ENCODE measurements at regions not wholly inside any gene's neighbourhood (a gene's known extent, or its start where the extent isn't known, plus 50 kb on each side); places are given as distances from the start of the nearest gene placed in this dataset.
"Not testable (repeated sequence)": the region's sequence is repeated elsewhere in the genome, so short reads cannot be mapped to it uniquely, and the experiment has no call there.

- not testable (repeated sequence) for TF ChIP-seq CTCF (IDR thresholded peaks at IDR 0.05; ENCODE audit: control extremely low read depth in 1 of 3, insufficient read depth in 1 of 3, low read depth in 1 of 3, low read length in 3 of 3); POLR2A (IDR thresholded peaks at IDR 0.05; ENCODE audit: control extremely low read depth in 1 of 2, low read depth in 2 of 2, low read length in 2 of 2); CHD2 (IDR thresholded peaks at IDR 0.05; ENCODE audit: low read length); ATF2 (IDR thresholded peaks at IDR 0.05; ENCODE audit: low read length); EP300 (IDR thresholded peaks at IDR 0.05; ENCODE audit: borderline replicate concordance in 1 of 2, low read depth in 2 of 2, low read length in 2 of 2); HDAC2 (IDR thresholded peaks at IDR 0.05; ENCODE audit: borderline replicate concordance in 1 of 2, low read depth in 2 of 2, low read length in 2 of 2); EZH2 (IDR thresholded peaks at IDR 0.05; ENCODE audit: low read depth, low read length, severe bottlenecking)
Observed at GRCh38 chr10:38401565-38401964, 307.4 kb downstream of the ZNF37A start.
